Ramos (cell line): ENCODE measurements at regions not wholly inside any gene's neighbourhood (a gene's known extent, or its start where the extent isn't known, plus 50 kb on each side); places are given as distances from the start of the nearest gene placed in this dataset.

Source experiments
- in situ Hi-C: fragments of 300-500 bp; cut with MboI; formaldehyde crosslinking; loops from one replicate; pipeline ENCODE4 v1.14.3; 2022; ENCODE audit warnings: low sequenced_read_pairs; ENCODE audit not compliant: unreplicated experiment

DNA sequence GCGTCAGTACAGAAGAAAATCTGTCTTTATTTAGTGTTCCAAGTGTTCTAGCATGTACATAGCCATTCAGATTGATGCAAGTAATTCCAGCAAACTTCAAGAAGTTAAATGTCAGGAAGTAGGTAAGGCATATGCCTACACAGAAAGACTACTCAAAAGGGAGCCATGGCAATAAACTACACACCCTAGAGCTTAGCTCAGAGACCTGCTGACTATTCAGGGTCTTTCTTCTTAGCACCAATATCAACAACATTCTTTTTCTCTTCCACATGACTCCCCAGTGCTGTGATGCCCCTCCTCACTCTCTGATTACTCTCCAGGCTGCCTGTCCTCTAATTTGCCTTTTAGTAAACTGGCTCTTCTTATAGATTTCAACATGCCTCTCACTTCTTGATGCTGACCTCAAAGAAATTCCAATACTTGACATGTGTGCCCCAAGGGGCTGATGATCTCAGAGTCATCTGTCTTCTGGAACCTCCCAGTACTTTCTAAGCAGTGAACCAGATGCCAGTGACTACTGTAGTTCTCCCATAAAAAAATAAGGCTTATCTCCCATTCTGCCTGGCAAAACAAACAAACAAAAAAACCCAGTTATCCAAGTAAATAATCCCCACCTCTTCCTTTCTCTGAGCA, 909.2 kb upstream of the FANCL start:
- in situ Hi-C loops, result no loop called here

GRCh38 chr2:59149271-59149670, 908.1 kb upstream of the FANCL start:
- in situ Hi-C loops, result no loop called here

DNA sequence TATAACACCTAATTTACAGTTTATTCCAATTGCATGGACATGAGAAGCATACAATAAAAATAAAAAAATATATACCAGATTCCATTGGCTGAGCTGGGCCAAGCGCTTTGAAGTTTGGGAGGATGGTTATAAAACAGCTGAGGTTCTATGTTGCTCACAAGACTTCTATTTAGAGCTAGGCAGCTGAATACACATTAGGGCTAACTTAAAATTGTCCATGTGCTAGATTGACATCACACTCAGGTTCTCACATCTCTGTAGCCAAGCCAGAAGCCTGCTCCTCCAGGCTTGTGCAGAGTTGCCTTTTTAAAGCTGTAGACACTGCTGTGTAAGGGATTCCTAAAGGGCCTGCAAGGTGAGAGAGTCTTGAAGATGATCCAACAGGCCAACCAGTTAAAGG, 871.1 kb upstream of the FANCL start:
- in situ Hi-C loops, result no loop called here

DNA sequence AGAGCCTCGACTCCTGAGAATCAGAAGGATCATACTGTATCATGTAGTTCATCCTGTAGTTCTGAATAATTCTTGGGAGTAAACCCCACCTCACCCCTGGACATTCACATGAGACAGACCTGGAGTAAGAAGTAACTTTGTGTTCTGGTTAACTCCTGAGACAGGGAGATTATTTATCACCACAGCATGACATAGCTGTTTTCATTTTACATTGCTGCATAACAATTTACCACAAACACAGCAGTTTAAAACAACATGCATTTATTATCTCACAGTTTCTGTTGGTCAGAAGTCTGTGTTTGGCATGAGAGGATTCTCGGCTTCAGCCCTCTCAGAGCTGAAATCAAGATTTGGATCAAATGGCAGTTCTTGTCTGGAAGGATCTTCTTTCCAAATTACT, 855.8 kb upstream of the FANCL start:
- in situ Hi-C loops, result no loop called here

GRCh38 chr2:59093571-59093970, 852.4 kb upstream of the FANCL start:
- in situ Hi-C loops, result no loop called here

DNA sequence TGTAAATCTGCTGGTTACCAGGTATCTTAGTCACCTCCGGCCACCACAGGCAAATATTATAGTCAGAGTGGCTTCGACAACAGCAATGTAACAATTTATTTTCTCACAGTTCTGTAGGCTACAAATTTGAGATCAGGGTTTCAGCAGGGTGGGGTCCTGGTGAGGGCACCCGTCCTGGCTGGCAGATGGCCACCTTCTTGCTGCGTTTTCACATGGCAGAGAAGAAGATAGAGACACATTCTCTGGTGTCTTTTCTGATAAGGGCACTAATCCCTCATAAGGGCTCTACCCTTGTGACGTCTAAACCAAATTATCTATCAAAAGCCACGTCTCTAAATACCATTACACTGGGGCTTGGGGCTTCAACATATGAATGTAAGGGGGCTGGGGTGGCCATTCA, 843.2 kb upstream of the FANCL start:
- in situ Hi-C loops, result no loop called here

- in situ Hi-C loops, result no loop called here
Observed at GRCh38 chr2:59083075-59083828, 842.1 kb upstream of the FANCL start.

GRCh38 chr2:59082657-59083056, 841.5 kb upstream of the FANCL start:
- in situ Hi-C loops, result no loop called here

- in situ Hi-C loops, result no loop called here
Observed at GRCh38 chr2:59080451-59081181, 839.5 kb upstream of the FANCL start.

DNA sequence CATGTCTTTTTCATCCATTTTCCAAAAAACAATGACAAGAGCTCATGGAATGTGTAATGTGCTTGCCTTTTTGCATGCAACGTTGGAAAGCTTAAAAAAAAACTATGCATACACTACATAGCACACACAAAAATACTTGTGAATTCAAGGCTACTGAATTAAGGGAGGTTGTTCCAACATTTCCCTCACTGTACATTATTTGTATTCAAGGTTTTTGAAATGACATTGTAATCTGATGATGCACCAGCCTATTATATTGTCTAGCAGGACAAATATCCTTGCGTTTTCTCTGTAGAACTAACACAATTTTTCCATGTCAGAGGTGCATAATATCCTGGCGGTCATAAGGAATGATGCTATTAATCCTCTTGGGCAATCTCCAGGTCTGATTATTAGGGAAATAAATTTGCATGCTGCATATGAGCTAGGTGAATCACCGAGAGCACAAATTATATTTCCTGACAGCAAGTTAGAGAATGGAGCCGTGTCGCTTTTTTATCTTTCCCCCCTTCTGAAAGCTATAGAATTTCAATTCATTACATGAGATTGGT, 836.9 kb upstream of the FANCL start:
- in situ Hi-C loops, result no loop called here

DNA sequence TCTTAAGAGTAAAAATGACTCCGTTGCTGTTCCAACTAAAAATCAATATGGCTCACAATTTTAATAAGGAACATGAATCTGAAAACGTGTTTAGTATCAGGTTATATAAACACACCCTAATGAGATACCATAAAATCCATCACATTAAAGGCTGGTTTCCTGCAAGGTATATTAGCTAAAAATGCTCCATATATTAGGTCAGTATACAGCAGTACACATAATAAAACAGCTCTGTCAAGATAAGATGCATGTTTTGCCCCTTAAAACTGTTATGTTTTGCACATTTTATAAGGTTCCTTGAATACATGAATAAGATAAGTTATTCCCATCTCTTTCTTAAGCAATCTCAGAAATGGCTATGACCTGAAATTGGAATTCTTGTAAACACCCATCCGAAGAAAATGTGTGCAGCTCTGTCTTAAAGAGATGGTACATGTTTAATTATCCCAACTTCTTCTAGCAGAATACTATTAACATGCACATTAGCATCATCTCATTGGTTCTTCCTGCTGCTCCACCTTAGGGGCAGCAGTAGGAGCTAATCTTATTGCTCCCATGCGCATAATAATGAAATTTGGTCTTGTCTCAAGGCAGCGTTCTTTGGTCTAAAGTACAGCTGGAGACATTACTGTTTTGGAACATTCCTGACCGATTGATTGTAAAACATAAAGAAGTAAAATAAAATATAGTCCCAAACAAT, 836.1 kb upstream of the FANCL start:
- in situ Hi-C loops, result no loop called here

DNA sequence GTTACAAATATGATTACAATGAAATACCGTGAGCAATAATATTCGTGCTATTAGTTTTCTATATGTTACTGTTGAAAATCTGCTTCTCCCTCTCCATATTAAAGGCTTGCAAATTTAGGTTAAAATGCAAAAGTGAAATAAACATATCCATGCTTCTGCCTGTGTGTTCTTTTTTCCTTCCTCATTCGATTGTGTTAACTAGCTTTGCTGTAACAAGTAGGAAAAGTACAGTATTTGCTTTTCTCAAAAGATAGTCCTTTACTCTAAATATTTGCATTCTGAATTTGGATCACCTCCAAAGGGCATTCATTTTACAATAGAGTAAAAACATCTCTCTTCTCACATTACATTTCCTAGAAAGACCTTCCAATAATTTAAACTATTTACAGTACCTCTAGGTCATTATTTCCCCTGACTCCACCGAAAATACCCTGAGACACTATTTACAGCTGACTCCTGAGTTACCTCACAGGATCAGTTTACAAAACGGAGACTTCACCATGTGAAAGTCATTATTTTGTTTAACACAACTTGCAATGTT, 835.0 kb upstream of the FANCL start:
- in situ Hi-C loops, result no loop called here

- in situ Hi-C loops, result no loop called here
Observed at GRCh38 chr2:59074071-59074470, 832.9 kb upstream of the FANCL start.

- in situ Hi-C loops, result no loop called here
Observed at GRCh38 chr2:59073286-59073685, 832.2 kb upstream of the FANCL start.

DNA sequence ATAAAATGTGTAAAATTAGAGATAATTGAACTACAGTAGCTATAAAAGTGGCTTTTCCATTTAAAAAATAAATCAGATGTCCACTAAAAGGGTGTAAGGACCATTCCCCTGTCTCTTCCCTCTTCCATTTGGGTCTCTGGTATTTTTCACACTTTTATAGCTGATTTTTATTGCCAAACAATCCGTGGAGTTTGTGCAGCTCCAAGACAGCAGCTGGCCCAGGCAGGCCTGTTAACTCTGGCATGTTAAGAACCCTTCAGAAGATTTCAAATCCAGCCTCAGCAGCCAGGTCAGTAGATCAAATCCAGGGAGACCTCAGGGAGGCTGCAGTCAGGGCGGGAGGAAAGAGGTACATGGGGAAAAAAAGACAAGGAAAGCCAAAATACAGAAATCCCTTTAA, 827.1 kb upstream of the FANCL start:
- in situ Hi-C loops, result no loop called here

GRCh38 chr2:59066787-59067399, 825.8 kb upstream of the FANCL start:
- in situ Hi-C loops, result no loop called here

DNA sequence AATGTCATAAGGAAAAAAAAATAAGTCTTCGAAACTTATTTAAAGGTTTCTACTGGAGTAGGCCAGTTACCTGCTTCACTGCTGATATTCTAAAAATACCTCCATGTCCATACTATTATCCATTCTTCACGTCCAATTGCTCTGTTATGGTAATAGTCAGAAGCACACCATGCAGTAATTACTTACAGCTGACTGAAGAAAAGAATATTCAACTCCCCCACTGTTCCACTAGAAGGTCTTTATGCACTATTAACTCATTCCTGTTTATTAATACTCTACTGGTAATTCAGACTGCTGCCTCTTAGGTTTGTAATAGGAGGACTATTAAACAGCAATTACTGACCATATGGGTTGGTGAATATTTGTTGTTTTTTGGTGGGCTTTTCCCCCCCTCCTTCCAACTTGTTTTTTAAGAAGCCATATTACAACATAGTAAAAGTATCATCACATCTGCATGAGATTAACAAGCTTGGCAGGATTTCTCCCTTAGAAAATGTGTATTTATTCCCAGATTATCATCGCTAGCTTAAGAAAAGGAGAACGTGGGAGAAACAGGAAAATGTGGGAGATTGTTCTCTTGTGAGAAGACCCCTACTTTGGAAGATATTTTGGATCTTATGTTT, 806.4 kb upstream of the FANCL start:
- in situ Hi-C loops, result loop anchor here (25.0 kb wide), 1 partner anchor 1540 kb away; no protein-coding TSS in a partner anchor

GRCh38 chr2:59046401-59047372, 805.6 kb upstream of the FANCL start:
- in situ Hi-C loops, result loop anchor here (25.0 kb wide), 1 partner anchor 1541 kb away; no protein-coding TSS in a partner anchor
